Breast epithelium (tissue), 3 donors: ENCODE measurements at regions not wholly inside any gene's neighbourhood (a gene's known extent, or its start where the extent isn't known, plus 50 kb on each side); places are given as distances from the start of the nearest gene placed in this dataset.

Experiments
- CTCF ChIP-seq, 3 donors: fragments of 450-650 bp; IDR thresholded peaks; one replicate each; pipeline ENCODE4 v1.5.1; 2016 to 2017; ENCODE audit warnings: antibody characterized with exemption in 3 of 3, mild to moderate bottlenecking in 3 of 3, moderate library complexity in 3 of 3
- POLR2AphosphoS5 ChIP-seq, 3 donors: sonication (generic); formaldehyde crosslinking; IDR thresholded peaks; one replicate each; pipeline ENCODE4 v1.6.1; 2017; ENCODE audit warnings: antibody characterized with exemption in 3 of 3

- TF ChIP-seq CTCF (IDR thresholded peaks at IDR 0.05) (no peak), POLR2AphosphoS5 (IDR thresholded peaks at IDR 0.05) (no peak)
These were observed 1847.5 kb downstream of the TP53TG3F start for GRCh38 chr16:35306915-35307314.
